ENCODE measurements at regions not wholly inside any gene's neighbourhood (a gene's known extent, or its start where the extent isn't known, plus 50 kb on each side); places are given as distances from the start of the nearest gene placed in this dataset.
"Not testable (repeated sequence)": the region's sequence is repeated elsewhere in the genome, so short reads cannot be mapped to it uniquely, and the experiment has no call there.

- Histone ChIP-seq H3K36me3 (ENCODE audit: control insufficient read depth, insufficient read depth, low read length) (no peaks in the 10 kb centered on the region), H3K27me3 (ENCODE audit: control insufficient read depth, insufficient read depth, low read length) (no peaks in the 10 kb centered on the region), H3K9me3 (ENCODE audit: control insufficient read depth, insufficient read depth, low read length) (no peaks in the 10 kb centered on the region), H3K4me1 (ENCODE audit: control insufficient read depth, insufficient read depth, low read length) (peaks cover 7% of the 10 kb centered on the region; the same call in 1 of the 2 replicates), H3K4me3 (ENCODE audit: low read length) (no peak overlapping the region), H3K27ac (ENCODE audit: low read length) (no peak overlapping the region)
- DNase-seq (ENCODE audit: low read depth, low spot score), result no peak
- WGBS (ENCODE audit: insufficient coverage, insufficient read length), result no CpG with 5 or more reads among the region's 2 CpGs
Measured at GRCh38 chr5:126677121-126677520, 76.4 kb downstream of the PHAX start.

GRCh38 chr5:126680191-126680817 lies 79.6 kb downstream of the PHAX start:
- Histone ChIP-seq H3K9me3 (ENCODE audit: control insufficient read depth, insufficient read depth, low read length) (no peaks in the 10 kb centered on the region), H3K4me3 (ENCODE audit: low read length) (no peak overlapping the region), H3K36me3 (ENCODE audit: control insufficient read depth, insufficient read depth, low read length) (no peaks in the 10 kb centered on the region), H3K27ac (ENCODE audit: low read length) (no peak overlapping the region), H3K27me3 (ENCODE audit: control insufficient read depth, insufficient read depth, low read length) (no peaks in the 10 kb centered on the region), H3K4me1 (ENCODE audit: control insufficient read depth, insufficient read depth, low read length) (peaks cover 2% of the 10 kb centered on the region; the same call in 1 of the 2 replicates)
- no peak for DNase-seq (ENCODE audit: low read depth, low spot score)
- WGBS (ENCODE audit: insufficient coverage, insufficient read length), result no CpG with 5 or more reads among the region's 4 CpGs

GRCh38 chr5:126681314-126681713 lies 80.6 kb downstream of the PHAX start:
- not testable (repeated sequence) for H3K9me3 ChIP-seq (ENCODE audit: control insufficient read depth, insufficient read depth, low read length); H3K4me1 ChIP-seq (ENCODE audit: control insufficient read depth, insufficient read depth, low read length); H3K4me3 ChIP-seq (ENCODE audit: low read length); H3K36me3 ChIP-seq (ENCODE audit: control insufficient read depth, insufficient read depth, low read length); H3K27ac ChIP-seq (ENCODE audit: low read length); DNase-seq (ENCODE audit: low read depth, low spot score); H3K27me3 ChIP-seq (ENCODE audit: control insufficient read depth, insufficient read depth, low read length)
- no CpG with 5 or more reads among the region's 9 CpGs for WGBS (ENCODE audit: insufficient coverage, insufficient read length)

- Histone ChIP-seq H3K27ac (ENCODE audit: low read length) (no peak overlapping the region), H3K4me1 (ENCODE audit: control insufficient read depth, insufficient read depth, low read length) (peaks cover 1% of the 10 kb centered on the region; the same call in 1 of the 2 replicates), H3K9me3 (ENCODE audit: control insufficient read depth, insufficient read depth, low read length) (no peaks in the 10 kb centered on the region), H3K36me3 (ENCODE audit: control insufficient read depth, insufficient read depth, low read length) (no peaks in the 10 kb centered on the region), H3K4me3 (ENCODE audit: low read length) (no peak overlapping the region), H3K27me3 (ENCODE audit: control insufficient read depth, insufficient read depth, low read length) (no peaks in the 10 kb centered on the region)
- no peak for DNase-seq (ENCODE audit: low read depth, low spot score)
- no CpG with 5 or more reads among the region's 6 CpGs for WGBS (ENCODE audit: insufficient coverage, insufficient read length)
Measured at GRCh38 chr5:126681970-126682369, 81.2 kb downstream of the PHAX start.

GRCh38 chr5:126682856-126683255 lies 82.1 kb downstream of the PHAX start:
- no peaks in the 10 kb centered on the region for H3K9me3 ChIP-seq (ENCODE audit: control insufficient read depth, insufficient read depth, low read length)
- no peaks in the 10 kb centered on the region for H3K36me3 ChIP-seq (ENCODE audit: control insufficient read depth, insufficient read depth, low read length)
- no peak overlapping the region for H3K27ac ChIP-seq (ENCODE audit: low read length)
- H3K4me1 ChIP-seq (ENCODE audit: control insufficient read depth, insufficient read depth, low read length), result peaks cover 1% of the 10 kb centered on the region; the same call in 1 of the 2 replicates
- no peak for DNase-seq (ENCODE audit: low read depth, low spot score)
- WGBS (ENCODE audit: insufficient coverage, insufficient read length), result no CpG with 5 or more reads among the region's 1 CpG
- H3K27me3 ChIP-seq (ENCODE audit: control insufficient read depth, insufficient read depth, low read length), result no peaks in the 10 kb centered on the region
- H3K4me3 ChIP-seq (ENCODE audit: low read length), result no peak overlapping the region

- Histone ChIP-seq H3K4me3 (ENCODE audit: low read length) (no peak overlapping the region), H3K4me1 (ENCODE audit: control insufficient read depth, insufficient read depth, low read length) (peaks cover 1% of the 10 kb centered on the region; the same call in 1 of the 2 replicates), H3K9me3 (ENCODE audit: control insufficient read depth, insufficient read depth, low read length) (no peaks in the 10 kb centered on the region), H3K27ac (ENCODE audit: low read length) (no peak overlapping the region), H3K27me3 (ENCODE audit: control insufficient read depth, insufficient read depth, low read length) (no peaks in the 10 kb centered on the region), H3K36me3 (ENCODE audit: control insufficient read depth, insufficient read depth, low read length) (no peaks in the 10 kb centered on the region)
- no CpG with 5 or more reads among the region's 2 CpGs for WGBS (ENCODE audit: insufficient coverage, insufficient read length)
- no peak for DNase-seq (ENCODE audit: low read depth, low spot score)
Measured at GRCh38 chr5:126683912-126684311, 83.2 kb downstream of the PHAX start.

GRCh38 chr5:126684656-126685442 lies 84.1 kb downstream of the PHAX start:
- not testable (repeated sequence) for H3K27ac ChIP-seq (ENCODE audit: low read length); H3K4me1 ChIP-seq (ENCODE audit: control insufficient read depth, insufficient read depth, low read length)

GRCh38 chr5:126686451-126687126 lies 85.8 kb downstream of the PHAX start:
- Histone ChIP-seq H3K4me1 (ENCODE audit: control insufficient read depth, insufficient read depth, low read length) (no peaks in the 10 kb centered on the region), H3K9me3 (ENCODE audit: control insufficient read depth, insufficient read depth, low read length) (no peaks in the 10 kb centered on the region), H3K4me3 (ENCODE audit: low read length) (no peak overlapping the region), H3K36me3 (ENCODE audit: control insufficient read depth, insufficient read depth, low read length) (no peaks in the 10 kb centered on the region), H3K27me3 (ENCODE audit: control insufficient read depth, insufficient read depth, low read length) (no peaks in the 10 kb centered on the region), H3K27ac (ENCODE audit: low read length) (no peak overlapping the region)
- no peak for DNase-seq (ENCODE audit: low read depth, low spot score)
- WGBS (ENCODE audit: insufficient coverage, insufficient read length), result no CpG with 5 or more reads among the region's 1 CpG

More at GRCh38 chr5:126684656-126685442, 84.1 kb downstream of the PHAX start:
- not testable (repeated sequence) for H3K36me3 ChIP-seq (ENCODE audit: control insufficient read depth, insufficient read depth, low read length); H3K9me3 ChIP-seq (ENCODE audit: control insufficient read depth, insufficient read depth, low read length); DNase-seq (ENCODE audit: low read depth, low spot score); H3K27me3 ChIP-seq (ENCODE audit: control insufficient read depth, insufficient read depth, low read length); H3K4me3 ChIP-seq (ENCODE audit: low read length)
- no CpG with 5 or more reads among the region's 13 CpGs for WGBS (ENCODE audit: insufficient coverage, insufficient read length)

- Histone ChIP-seq H3K9me3 (ENCODE audit: control insufficient read depth, insufficient read depth, low read length) (no peaks in the 10 kb centered on the region), H3K27me3 (ENCODE audit: control insufficient read depth, insufficient read depth, low read length) (no peaks in the 10 kb centered on the region), H3K4me3 (ENCODE audit: low read length) (no peak overlapping the region), H3K36me3 (ENCODE audit: control insufficient read depth, insufficient read depth, low read length) (no peaks in the 10 kb centered on the region), H3K27ac (ENCODE audit: low read length) (no peak overlapping the region), H3K4me1 (ENCODE audit: control insufficient read depth, insufficient read depth, low read length) (no peaks in the 10 kb centered on the region)
- no CpG with 5 or more reads among the region's 5 CpGs for WGBS (ENCODE audit: insufficient coverage, insufficient read length)
- DNase-seq (ENCODE audit: low read depth, low spot score), result no peak
Measured at GRCh38 chr5:126692971-126693370, 84.0 kb upstream of the LMNB1 start.

GRCh38 chr5:126693806-126694205 lies 83.1 kb upstream of the LMNB1 start:
- Histone ChIP-seq H3K27me3 (ENCODE audit: control insufficient read depth, insufficient read depth, low read length) (no peaks in the 10 kb centered on the region), H3K36me3 (ENCODE audit: control insufficient read depth, insufficient read depth, low read length) (no peaks in the 10 kb centered on the region), H3K9me3 (ENCODE audit: control insufficient read depth, insufficient read depth, low read length) (no peaks in the 10 kb centered on the region), H3K4me1 (ENCODE audit: control insufficient read depth, insufficient read depth, low read length) (no peaks in the 10 kb centered on the region), H3K27ac (ENCODE audit: low read length) (no peak overlapping the region), H3K4me3 (ENCODE audit: low read length) (no peak overlapping the region)
- DNase-seq (ENCODE audit: low read depth, low spot score), result no peak
- no CpG with 5 or more reads among the region's 1 CpG for WGBS (ENCODE audit: insufficient coverage, insufficient read length)
